H1 (cell line): ENCODE measurements at regions not wholly inside any gene's neighbourhood (a gene's known extent, or its start where the extent isn't known, plus 50 kb on each side); places are given as distances from the start of the nearest gene placed in this dataset.

ENCODE experiments used
- CTCF ChIA-PET: fragments of 300-600 bp; sonication (Branson Sonifier 250); formaldehyde crosslinking; loops from one replicate; lab custom pipeline; 2021; ENCODE audit not compliant: partially characterized antibody; lab: Charles Lee
- POLR2A ChIA-PET: fragments of 300-600 bp; sonication (Branson Sonifier 250); formaldehyde crosslinking; loops from one replicate; lab custom pipeline; 2021; ENCODE audit warnings: inconsistent platforms; ENCODE audit not compliant: partially characterized antibody; lab: Charles Lee
- DNase-seq, 2 experiments: peaks; one replicate each; pipeline versions ENCODE4 v3.0.0 to v3.0.0-alpha.2; 2010 to 2022; ENCODE audit warnings: low spot score in 2 of 2, low read depth in 1 of 2, mixed read lengths in 1 of 2
- FAIRE-seq: peaks from 2 replicates; lab custom pipeline; 2011; peaks lifted over from hg19 to GRCh38; lab: Jason Lieb, UNC
- H2AFZ ChIP-seq: 2 replicates; pipeline ENCODE4 v1.8.1; 2012; ENCODE audit warnings: low read length, inconsistent platforms
- H2AK5ac ChIP-seq: 2 replicates; pipeline ENCODE4 v1.6.1; 2013; ENCODE audit warnings: low read depth, low read length
- H2BK120ac ChIP-seq: replicated peaks from 2 replicates; pipeline ENCODE3; 2013; ENCODE audit warnings: low read depth, low read length, inconsistent platforms
- H2BK12ac ChIP-seq: 2 replicates; pipeline ENCODE4 v1.6.1; 2013; ENCODE audit warnings: low read depth, low read length
- H2BK15ac ChIP-seq: 2 replicates; pipeline ENCODE4 v1.6.1; 2013; ENCODE audit warnings: low read length
- H2BK20ac ChIP-seq: 2 replicates; pipeline ENCODE4 v1.6.1; 2013; ENCODE audit warnings: low read length
- H2BK5ac ChIP-seq: 2 replicates; pipeline ENCODE4 v1.6.1; 2013; ENCODE audit warnings: low read depth, low read length
- H3K14ac ChIP-seq: 2 replicates; pipeline ENCODE4 v1.6.1; 2013; ENCODE audit warnings: inconsistent platforms; ENCODE audit not compliant: insufficient read length
- H3K18ac ChIP-seq: 2 replicates; pipeline ENCODE4 v1.6.1; 2013; ENCODE audit warnings: low read length; ENCODE audit errors: extremely low read depth
- H3K23ac ChIP-seq: 2 replicates; pipeline ENCODE4 v1.6.1; 2013; ENCODE audit warnings: inconsistent platforms; ENCODE audit not compliant: insufficient read length
- H3K23me2 ChIP-seq: 2 replicates; pipeline ENCODE4 v1.6.1; 2013; ENCODE audit warnings: low read depth, low read length
- H3K27ac ChIP-seq: 2 replicates; pipeline ENCODE4 v1.6.1; 2011; ENCODE audit warnings: low read depth, low read length, inconsistent platforms
- H3K27me3 ChIP-seq, 4 experiments: replicated peaks in 1 of 4; 1 replicate in 1 of 4; 2 replicates in 3 of 4; pipeline versions ENCODE4 v1.6.1 to v1.8.1; 2011 to 2013; ENCODE audit warnings: low read length in 3 of 4, mild to moderate bottlenecking in 3 of 4, inconsistent platforms in 2 of 4, mixed read lengths in 2 of 4, moderate library complexity in 1 of 4; ENCODE audit not compliant: control insufficient read depth in 3 of 4, insufficient read depth in 3 of 4; ENCODE audit errors: extremely low read depth in 1 of 4
- H3K36me3 ChIP-seq, 4 experiments: 2 replicates each; pipeline versions ENCODE4 v1.6.1 to v1.8.1; 2011 to 2013; ENCODE audit warnings: mild to moderate bottlenecking in 4 of 4, low read length in 3 of 4, moderate library complexity in 2 of 4, control low read depth in 1 of 4, inconsistent platforms in 1 of 4; ENCODE audit not compliant: insufficient read depth in 4 of 4, control insufficient read depth in 2 of 4
- H3K4ac ChIP-seq: replicated peaks from 2 replicates; pipeline ENCODE3; 2013; ENCODE audit warnings: low read length, low read depth, mixed read lengths, inconsistent platforms; ENCODE audit not compliant: insufficient read length
- H3K4me1 ChIP-seq, 4 experiments: replicated peaks in 1 of 4; 1 replicate in 1 of 4; 2 replicates in 3 of 4; pipeline versions ENCODE4 v1.6.1 to v1.8.1; 2011 to 2013; ENCODE audit warnings: low read length in 3 of 4, inconsistent platforms in 2 of 4, mixed read lengths in 1 of 4; ENCODE audit not compliant: insufficient read depth in 4 of 4, control insufficient read depth in 3 of 4
- H3K4me2 ChIP-seq, 2 experiments: 2 replicates each; pipeline versions ENCODE4 v1.6.1 to v1.8.1; 2011 to 2013; ENCODE audit warnings: low read depth in 2 of 2, low read length in 2 of 2, control low read depth in 1 of 2, inconsistent platforms in 1 of 2, mild to moderate bottlenecking in 1 of 2; ENCODE audit not compliant: insufficient read depth in 1 of 2
- H3K4me3 ChIP-seq, 4 experiments: fragments of 200-600, 300-600 bp in 1 of 4; sonication (generic), shearing (Covaris generic), sonication (Bioruptor Twin) in 1 of 4; 2 replicates each; pipeline versions ENCODE4 v1.5.1 to v1.8.1; 2011 to 2016; ENCODE audit warnings: low read length in 4 of 4, low read depth in 3 of 4, control low read depth in 2 of 4, inconsistent platforms in 2 of 4, mild to moderate bottlenecking in 2 of 4, mixed read lengths in 1 of 4, moderate library complexity in 1 of 4; ENCODE audit not compliant: insufficient read depth in 2 of 4; ENCODE audit errors: extremely low read depth in 1 of 4
- H3K56ac ChIP-seq: replicated peaks from 2 replicates; pipeline ENCODE3; 2013; ENCODE audit warnings: low read depth, mild to moderate bottlenecking, mixed read lengths, low read length, inconsistent platforms; ENCODE audit not compliant: insufficient read length
- H3K79me1 ChIP-seq: 2 replicates; pipeline ENCODE4 v1.6.1; 2013; ENCODE audit warnings: low read depth, low read length, control low read depth
- H3K79me2 ChIP-seq, 2 experiments: 2 replicates each; pipeline versions ENCODE4 v1.6.1 to v1.8.1; 2012 to 2013; ENCODE audit warnings: low read length in 2 of 2, mild to moderate bottlenecking in 2 of 2, inconsistent platforms in 1 of 2; ENCODE audit not compliant: insufficient read depth in 2 of 2, control insufficient read depth in 1 of 2
- H3K9ac ChIP-seq, 4 experiments: replicated peaks in 1 of 4; 1 replicate in 1 of 4; 2 replicates in 3 of 4; pipeline versions ENCODE4 v1.6.1 to v1.8.1; 2011 to 2013; ENCODE audit warnings: low read depth in 3 of 4, low read length in 3 of 4, control low read depth in 2 of 4, mild to moderate bottlenecking in 2 of 4, moderate library complexity in 2 of 4, inconsistent platforms in 1 of 4; ENCODE audit errors: extremely low read depth in 1 of 4
- H3K9me3 ChIP-seq, 2 experiments: 2 replicates each; pipeline versions ENCODE4 v1.6.1 to v1.8.1; 2012 to 2013; ENCODE audit warnings: mild to moderate bottlenecking in 2 of 2, moderate library complexity in 2 of 2, control low read depth in 1 of 2, inconsistent platforms in 1 of 2, low read depth in 1 of 2, low read length in 1 of 2, mixed read lengths in 1 of 2; ENCODE audit not compliant: insufficient read depth in 2 of 2
- H4K20me1 ChIP-seq, 2 experiments: replicated peaks in 1 of 2; 2 replicates each; pipeline versions ENCODE3 to v1.8.1; 2011 to 2013; ENCODE audit warnings: inconsistent platforms in 2 of 2, low read length in 2 of 2, mild to moderate bottlenecking in 1 of 2; ENCODE audit not compliant: insufficient read depth in 2 of 2, control insufficient read depth in 1 of 2
- H4K5ac ChIP-seq: 2 replicates; pipeline ENCODE4 v1.6.1; 2013; ENCODE audit warnings: low read length, low read depth, mixed read lengths, inconsistent platforms; ENCODE audit not compliant: insufficient read length
- H4K8ac ChIP-seq: 2 replicates; pipeline ENCODE4 v1.8.0; 2013; ENCODE audit warnings: mild to moderate bottlenecking, moderate library complexity, low read length, inconsistent platforms; ENCODE audit not compliant: insufficient read depth; ENCODE audit errors: extremely low read depth
- H4K91ac ChIP-seq: replicated peaks from 2 replicates; pipeline ENCODE3; 2013; ENCODE audit warnings: low read length, mixed read lengths, inconsistent platforms; ENCODE audit not compliant: insufficient read length
- BCL11A ChIP-seq, 2 experiments: IDR thresholded peaks; one replicate each; pipeline ENCODE4 v1.6.1; 2011; ENCODE audit warnings: low read depth in 2 of 2, low read length in 2 of 2, mild to moderate bottlenecking in 2 of 2
- WGBS, 2 experiments: shearing (Covaris generic) in 1 of 2; methylation state at CpG; one replicate each; pipeline versions ENCODE4 v1.1.6 to v1.1.7; 2013 to 2015; ENCODE audit warnings: low lambda C conversion rate in 2 of 2, mixed read lengths in 2 of 2, inconsistent platforms in 1 of 2, low coverage in 1 of 2, missing lambda C conversion rate in 1 of 2; ENCODE audit not compliant: insufficient replicate concordance in 2 of 2, insufficient coverage in 1 of 2, insufficient read length in 1 of 2; ENCODE audit errors: extremely low coverage in 1 of 2, missing lambda C conversion rate in 1 of 2; 5-methylcytosine and 5-hydroxymethylcytosine counted together

- Histone ChIP-seq H3K23ac (no peak overlapping the region), H2AK5ac (no peak overlapping the region), H3K9ac (no peak overlapping the region), H2BK20ac (no peak overlapping the region), H3K4ac (no peak overlapping the region), H3K27me3 (no peaks in the 10 kb centered on the region), H3K4me3 (no peak overlapping the region; a peak in 1 of 8 replicates), H3K36me3 (no peaks in the 10 kb centered on the region), H4K8ac (no peak overlapping the region), H4K5ac (no peak overlapping the region), H3K79me1 (no peaks in the 10 kb centered on the region), H3K27ac (no peak overlapping the region), H3K4me2 (no peak overlapping the region), H4K20me1 (no peaks in the 10 kb centered on the region), H2BK12ac (no peak overlapping the region), H4K91ac (no peak overlapping the region), H3K56ac (no peak overlapping the region), H3K18ac (no peak overlapping the region), H2BK120ac (no peak overlapping the region), H3K23me2 (no peaks in the 10 kb centered on the region), H2BK15ac (no peak overlapping the region), H2BK5ac (no peak overlapping the region), H3K79me2 (no peaks in the 10 kb centered on the region), H3K4me1 (peaks cover 2 to 7% (median 5%) of the 10 kb centered on the region in 4 experiments; a peak in 4 of 7 replicates), H2AFZ (no peak overlapping the region), H3K14ac (no peak overlapping the region), H3K9me3 (no peaks in the 10 kb centered on the region)
- ChIA-PET POLR2A (no interaction called here), CTCF (interaction anchor here (0.6 kb wide), 1 partner anchor 324 kb away, joined by 3 read pairs; no protein-coding TSS in a partner anchor)
- DNase-seq: no peak
- WGBS, 2 experiments: 59% methylated on average over 2 of the region's 2 CpGs; no CpG with 5 or more reads in 1 of the 2 experiments
- TF ChIP-seq BCL11A (IDR thresholded peaks at IDR 0.05; ENCODE audit: low read depth in 2 of 2, low read length in 2 of 2): no peak
- FAIRE-seq: no peak
Measured at GRCh38 chr6:100301731-100302130, 163.0 kb downstream of the SIM1 start.
